Endothelial cell of umbilical vein (primary cell): ENCODE measurements at regions not wholly inside any gene's neighbourhood (a gene's known extent, or its start where the extent isn't known, plus 50 kb on each side); places are given as distances from the start of the nearest gene placed in this dataset.

Experiments
- BruUV-seq: library from RNA; stranded (reverse); fragments of 400-500 nt; replicated peaks from 2 replicates; lab custom pipeline; 2021; lab: Mats Ljungman, UMichigan
- CTCF ChIA-PET: fragments of 300-600, 350-600 bp; sonication (Branson Sonifier 250); formaldehyde crosslinking; loops from one replicate; lab custom pipeline; 2021; ENCODE audit warnings: antibody characterized with exemption, inconsistent platforms; lab: Charles Lee
- POLR2A ChIA-PET: fragments of 300-600, 350-600 bp; sonication (Branson Sonifier 250); formaldehyde crosslinking; loops from one replicate; lab custom pipeline; 2021; ENCODE audit warnings: antibody characterized with exemption, inconsistent platforms; lab: Charles Lee
- DNase-seq: peaks from one replicate; pipeline ENCODE4 v3.0.0-alpha.2; 2011; ENCODE audit warnings: low read depth, low spot score
- FAIRE-seq: peaks from 2 replicates; lab custom pipeline; 2011; peaks lifted over from hg19 to GRCh38; lab: Jason Lieb, UNC
- H2AFZ ChIP-seq: 2 replicates; pipeline ENCODE4 v1.6.0; 2012; ENCODE audit warnings: low read depth, low read length, control low read depth, inconsistent platforms
- H3K27ac ChIP-seq: 2 replicates; pipeline ENCODE4 v1.5.1; 2011; ENCODE audit warnings: low read depth, mild to moderate bottlenecking, control low read depth, low read length, moderate library complexity; ENCODE audit not compliant: insufficient read depth
- H3K27me3 ChIP-seq, 2 experiments: 2 replicates each; pipeline versions ENCODE4 v1.6.0 to v1.6.1; 2011; ENCODE audit warnings: low read length in 2 of 2, mixed read lengths in 1 of 2; ENCODE audit not compliant: control insufficient read depth in 2 of 2, insufficient read depth in 2 of 2
- H3K36me3 ChIP-seq, 2 experiments: 2 replicates in 1 of 2; 3 replicates in 1 of 2; pipeline ENCODE4 v1.5.1; 2011; ENCODE audit warnings: low read length in 2 of 2, mild to moderate bottlenecking in 1 of 2, moderate library complexity in 1 of 2; ENCODE audit not compliant: control insufficient read depth in 2 of 2, insufficient read depth in 2 of 2; ENCODE audit errors: extremely low read depth in 1 of 2
- H3K4me1 ChIP-seq: 3 replicates; pipeline ENCODE4 v1.5.1; 2011; ENCODE audit warnings: mild to moderate bottlenecking, low read length; ENCODE audit not compliant: control insufficient read depth, insufficient read depth; ENCODE audit errors: extremely low read depth
- H3K4me2 ChIP-seq: 2 replicates; pipeline ENCODE4 v1.6.1; 2011; ENCODE audit warnings: low read length, control low read depth, mixed read lengths; ENCODE audit not compliant: insufficient read depth
- H3K4me3 ChIP-seq, 3 experiments: fragments of 200-600 bp in 1 of 3; sonication (generic), shearing (Covaris generic) in 1 of 3; replicated peaks in 1 of 3; 2 replicates each; pipeline ENCODE4 v1.5.1; 2011 to 2016; ENCODE audit warnings: control low read depth in 3 of 3, low read length in 3 of 3, mild to moderate bottlenecking in 2 of 3, inconsistent platforms in 1 of 3, low read depth in 1 of 3, moderate library complexity in 1 of 3; ENCODE audit not compliant: insufficient read depth in 1 of 3
- H3K79me2 ChIP-seq: 2 replicates; pipeline ENCODE4 v1.6.0; 2012; ENCODE audit warnings: low read length, inconsistent platforms; ENCODE audit not compliant: control insufficient read depth, insufficient read depth
- H3K9ac ChIP-seq: replicated peaks from 2 replicates; pipeline ENCODE3; 2011; ENCODE audit warnings: low read length, control low read depth; ENCODE audit not compliant: insufficient read depth; ENCODE audit errors: extremely low read depth
- H3K9me1 ChIP-seq: replicated peaks from 3 replicates; pipeline ENCODE4 v1.6.0; 2011; ENCODE audit warnings: mild to moderate bottlenecking, low read length; ENCODE audit not compliant: control insufficient read depth, insufficient read depth; ENCODE audit errors: extremely low read depth
- H3K9me3 ChIP-seq: replicated peaks from 2 replicates; pipeline ENCODE4 v1.5.1; 2012; ENCODE audit warnings: low read length, inconsistent platforms; ENCODE audit not compliant: control insufficient read depth, insufficient read depth
- H4K20me1 ChIP-seq: replicated peaks from 2 replicates; pipeline ENCODE3; 2011; ENCODE audit warnings: mild to moderate bottlenecking, low read length; ENCODE audit not compliant: control insufficient read depth, insufficient read depth; ENCODE audit errors: extremely low read depth
- CTCF ChIP-seq, 2 donors: IDR thresholded peaks; 1 replicate in 1 of 2; 2 replicates in 1 of 2; pipeline ENCODE4 v1.5.1; 2011; ENCODE audit warnings: low read length in 2 of 2, mild to moderate bottlenecking in 2 of 2, moderate library complexity in 2 of 2, control low read depth in 1 of 2, inconsistent platforms in 1 of 2, low read depth in 1 of 2; ENCODE audit not compliant: insufficient read depth in 1 of 2; ENCODE audit errors: extremely low read depth in 1 of 2
- EZH2 ChIP-seq: IDR thresholded peaks from 2 replicates; pipeline ENCODE4 v1.6.1; 2012; ENCODE audit warnings: borderline replicate concordance, low read depth, mild to moderate bottlenecking, moderate library complexity, low read length, inconsistent platforms; ENCODE audit not compliant: severe bottlenecking
- FOS ChIP-seq: IDR thresholded peaks from 2 replicates; pipeline ENCODE4 v1.6.1; 2011; ENCODE audit warnings: mild to moderate bottlenecking, low read length, moderate library complexity, borderline replicate concordance; ENCODE audit not compliant: insufficient read depth
- GATA2 ChIP-seq: IDR thresholded peaks from 2 replicates; pipeline ENCODE4 v1.7.0; 2011; ENCODE audit warnings: low read depth, mild to moderate bottlenecking, moderate library complexity, mixed read lengths, low read length; ENCODE audit not compliant: insufficient read length, insufficient read depth
- JUN ChIP-seq: IDR thresholded peaks from 2 replicates; pipeline ENCODE4 v1.6.1; 2011; ENCODE audit warnings: borderline replicate concordance, low read depth; ENCODE audit not compliant: insufficient read length, insufficient read depth
- MAX ChIP-seq: IDR thresholded peaks from 2 replicates; pipeline ENCODE4 v1.6.1; 2011; ENCODE audit not compliant: insufficient read depth, insufficient read length
- MYC ChIP-seq: IDR thresholded peaks from one replicate; pipeline ENCODE4 v1.6.1; 2011; ENCODE audit warnings: mild to moderate bottlenecking, low read depth, low read length
- POLR2A ChIP-seq: IDR thresholded peaks from 2 replicates; pipeline ENCODE4 v1.6.1; 2012; ENCODE audit warnings: low read depth, mild to moderate bottlenecking, control low read depth, low read length
- POLR2AphosphoS5 ChIP-seq: IDR thresholded peaks from 2 replicates; pipeline ENCODE4 v1.6.1; 2012; ENCODE audit warnings: low read depth, mild to moderate bottlenecking, control low read depth, low read length, moderate library complexity; ENCODE audit not compliant: insufficient read depth
- dilution Hi-C: fragments of 300-500 bp; cut with MboI; formaldehyde crosslinking; loops from one replicate; pipeline ENCODE4 v1.15.0; 2019; ENCODE audit warnings: low sequenced_read_pairs; ENCODE audit not compliant: extremely low pct_ligation_motif_present
- intact Hi-C: fragments of 100-400 bp; cut with micrococcal nuclease; formaldehyde crosslinking; loops from one replicate; pipeline ENCODE4 v1.10.0; 2022

GRCh38 chr14:49401373-49401772, 184.8 kb downstream of the RPS29 start:
- dilution Hi-C loops = no loop called here
- ChIA-PET POLR2A (no interaction called here), CTCF (no interaction called here)
- Histone ChIP-seq H3K4me1 (no peaks in the 10 kb centered on the region), H2AFZ (no peak overlapping the region), H3K36me3 (no peaks in the 10 kb centered on the region), H3K4me2 (no peak overlapping the region), H3K27ac (no peak overlapping the region), H3K4me3 (no peak overlapping the region), H3K79me2 (no peaks in the 10 kb centered on the region), H3K9me3 (no peaks in the 10 kb centered on the region), H3K9me1 (no peaks in the 10 kb centered on the region), H3K9ac (no peak overlapping the region), H4K20me1 (no peaks in the 10 kb centered on the region), H3K27me3 (no peaks in the 10 kb centered on the region)
- intact Hi-C loops = no loop called here
- no peak for TF ChIP-seq EZH2
- no peak for TF ChIP-seq MAX
- TF ChIP-seq POLR2A = no peak
- no peak for TF ChIP-seq POLR2AphosphoS5
- no peak for TF ChIP-seq MYC
- no peak for TF ChIP-seq JUN
- TF ChIP-seq CTCF (IDR thresholded peaks at IDR 0.05; ENCODE audit: extremely low read depth in 1 of 2, insufficient read depth in 1 of 2, low read depth in 1 of 2, low read length in 2 of 2) = no peak
- no peak for TF ChIP-seq FOS
- TF ChIP-seq GATA2 = no peak
- DNase-seq = no peak
- FAIRE-seq = no peak
- BruUV-seq = no TSS peak
